ENCODE measurements at regions not wholly inside any gene's neighbourhood (a gene's known extent, or its start where the extent isn't known, plus 50 kb on each side); places are given as distances from the start of the nearest gene placed in this dataset.

- no peak for TF ChIP-seq CTCF (IDR thresholded peaks at IDR 0.05)
- TF ChIP-seq POLR2A (IDR thresholded peaks at IDR 0.05): no peak
These were observed 168.7 kb downstream of the C5orf15 start for GRCh38 chr5:133799571-133800237.

Data from adrenal gland (tissue), 5 donors.